AG04450 (cell line): ENCODE measurements at regions not wholly inside any gene's neighbourhood (a gene's known extent, or its start where the extent isn't known, plus 50 kb on each side); places are given as distances from the start of the nearest gene placed in this dataset.

Source experiments
- CTCF ChIA-PET: fragments of 300-600, 350-600 bp; formaldehyde crosslinking; extraction: SDS; loops from one replicate; lab custom pipeline; 2022; ENCODE audit warnings: antibody characterized with exemption, inconsistent platforms; lab: Charles Lee
- POLR2A ChIA-PET: fragments of 350-600 bp; formaldehyde crosslinking; extraction: SDS; loops from one replicate; lab custom pipeline; 2021; ENCODE audit warnings: antibody characterized with exemption, inconsistent platforms; lab: Yijun Ruan, JAX
- DNase-seq: peaks from one replicate; pipeline ENCODE4 v3.0.0-alpha.2; 2011; ENCODE audit warnings: low read depth, low spot score
- H3K27ac ChIP-seq: one replicate; pipeline ENCODE4 v1.5.1; 2012; ENCODE audit warnings: low read depth, low read length, control low read depth
- H3K27me3 ChIP-seq: one replicate; pipeline ENCODE4 v1.6.0; 2012; ENCODE audit warnings: low read length; ENCODE audit not compliant: control insufficient read depth, insufficient read depth
- H3K4me3 ChIP-seq: 2 replicates; pipeline ENCODE4 v1.5.1; 2011; ENCODE audit warnings: mild to moderate bottlenecking, low read depth, low read length, control low read depth
- H3K9me3 ChIP-seq: 2 replicates; pipeline ENCODE4 v1.5.1; 2012; ENCODE audit warnings: low read length; ENCODE audit not compliant: control insufficient read depth, insufficient read depth
- TF ChIP-seq, protein P1 (sequence below): IDR thresholded peaks from 2 replicates; pipeline ENCODE4 v1.5.1; 2011; ENCODE audit warnings: low read depth, low read length, control low read depth, inconsistent platforms

DNA sequence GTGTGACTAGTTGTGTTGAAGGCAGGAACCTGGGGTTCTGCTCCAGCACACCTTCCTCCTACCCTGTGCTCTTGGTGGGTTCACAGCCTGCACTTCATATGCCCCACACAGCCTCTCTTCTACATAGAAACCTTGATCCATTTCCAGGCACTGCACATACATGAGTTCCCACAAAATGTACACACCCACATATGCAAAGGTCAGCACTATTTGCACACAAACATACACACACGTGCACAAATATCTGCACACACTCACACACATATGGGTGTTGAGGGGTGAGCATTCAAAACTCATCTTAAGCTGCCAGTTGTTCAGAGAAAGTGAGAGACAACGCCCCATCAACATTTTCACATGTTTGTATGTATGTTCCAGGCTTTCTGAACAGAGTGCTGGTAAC is 201.0 kb downstream of the BARX2 start:
- Histone ChIP-seq H3K9me3 (peaks cover 16% of the 10 kb centered on the region), H3K27me3 (no peaks in the 10 kb centered on the region), H3K27ac (no peak overlapping the region), H3K4me3 (no peak overlapping the region)
- ChIA-PET CTCF (no interaction called here), POLR2A (no interaction called here)
- TF ChIP-seq, protein P1, sequence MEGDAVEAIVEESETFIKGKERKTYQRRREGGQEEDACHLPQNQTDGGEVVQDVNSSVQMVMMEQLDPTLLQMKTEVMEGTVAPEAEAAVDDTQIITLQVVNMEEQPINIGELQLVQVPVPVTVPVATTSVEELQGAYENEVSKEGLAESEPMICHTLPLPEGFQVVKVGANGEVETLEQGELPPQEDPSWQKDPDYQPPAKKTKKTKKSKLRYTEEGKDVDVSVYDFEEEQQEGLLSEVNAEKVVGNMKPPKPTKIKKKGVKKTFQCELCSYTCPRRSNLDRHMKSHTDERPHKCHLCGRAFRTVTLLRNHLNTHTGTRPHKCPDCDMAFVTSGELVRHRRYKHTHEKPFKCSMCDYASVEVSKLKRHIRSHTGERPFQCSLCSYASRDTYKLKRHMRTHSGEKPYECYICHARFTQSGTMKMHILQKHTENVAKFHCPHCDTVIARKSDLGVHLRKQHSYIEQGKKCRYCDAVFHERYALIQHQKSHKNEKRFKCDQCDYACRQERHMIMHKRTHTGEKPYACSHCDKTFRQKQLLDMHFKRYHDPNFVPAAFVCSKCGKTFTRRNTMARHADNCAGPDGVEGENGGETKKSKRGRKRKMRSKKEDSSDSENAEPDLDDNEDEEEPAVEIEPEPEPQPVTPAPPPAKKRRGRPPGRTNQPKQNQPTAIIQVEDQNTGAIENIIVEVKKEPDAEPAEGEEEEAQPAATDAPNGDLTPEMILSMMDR = no peak
- no peak for DNase-seq

DNA sequence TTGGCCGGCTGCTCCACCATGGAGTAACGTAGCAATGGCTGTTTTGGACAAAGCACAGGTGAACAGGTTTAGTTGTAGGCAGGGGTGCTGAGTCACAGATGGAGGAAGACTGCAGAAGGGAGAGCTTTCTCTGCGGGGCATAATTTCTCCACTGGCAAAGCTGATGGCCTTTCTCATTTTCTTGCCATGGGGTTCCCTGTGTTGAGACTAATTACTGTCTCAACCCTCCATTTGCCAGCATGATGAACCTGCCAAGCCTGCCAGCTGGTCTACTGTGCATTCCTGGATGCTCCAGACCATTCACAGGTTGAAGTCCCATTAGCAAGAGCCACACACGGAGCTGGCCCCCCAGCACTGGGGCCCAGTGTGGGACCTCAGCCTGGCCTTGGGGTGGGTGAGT is 202.4 kb downstream of the BARX2 start:
- ChIA-PET CTCF (no interaction called here), POLR2A (no interaction called here)
- no peak overlapping the region for H3K4me3 ChIP-seq
- TF ChIP-seq, protein P1 = no peak
- no peak overlapping the region for H3K27ac ChIP-seq
- no peaks in the 10 kb centered on the region for H3K27me3 ChIP-seq
- peaks cover 16% of the 10 kb centered on the region for H3K9me3 ChIP-seq
- no peak for DNase-seq

DNA sequence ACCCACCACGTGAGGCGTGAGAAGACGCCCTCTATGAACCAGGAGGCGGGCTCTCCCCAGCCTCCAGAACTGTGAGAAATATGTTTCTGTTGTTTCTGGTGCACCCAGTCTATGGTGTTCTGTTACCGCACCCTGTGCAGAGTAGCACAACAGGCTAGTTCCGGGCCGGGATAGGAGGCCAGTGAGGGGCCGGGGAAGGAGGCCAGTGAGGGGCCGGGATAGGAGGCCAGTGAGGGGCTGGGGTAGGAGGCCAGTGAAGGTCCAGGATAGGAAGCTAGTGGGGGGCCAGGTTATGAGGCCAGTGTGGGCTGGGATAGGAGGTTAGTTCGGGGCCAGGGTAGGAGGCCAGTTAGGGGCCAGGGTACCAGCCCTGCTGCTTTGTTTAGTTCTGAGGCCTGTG is 204.6 kb downstream of the BARX2 start:
- POLR2A ChIA-PET = no interaction called here
- TF ChIP-seq, protein P1 = no peak
- no peaks in the 10 kb centered on the region for H3K27me3 ChIP-seq
- no peak for DNase-seq
- H3K4me3 ChIP-seq = no peak overlapping the region
- CTCF ChIA-PET = no interaction called here
- H3K27ac ChIP-seq = no peak overlapping the region
- H3K9me3 ChIP-seq = no peaks in the 10 kb centered on the region; the same call in 1 of the 2 replicates

DNA sequence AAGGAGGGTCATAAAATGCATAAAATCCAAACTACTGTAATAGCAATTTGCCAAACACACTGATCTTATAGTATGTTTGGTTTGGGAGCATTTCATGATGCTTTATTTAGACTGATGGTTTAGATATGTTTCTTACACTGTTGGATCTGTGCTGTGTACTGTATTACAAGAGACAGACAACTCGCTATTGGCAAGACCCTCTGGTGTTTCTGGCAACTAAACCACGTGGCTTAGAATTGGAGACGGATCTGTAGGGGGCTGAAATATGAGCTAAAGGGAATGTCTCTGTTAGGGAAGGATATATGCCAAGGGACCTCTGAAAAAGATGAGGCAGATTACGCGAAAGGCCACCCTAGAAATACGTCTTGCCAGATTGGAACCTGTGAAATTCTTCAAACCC is 208.7 kb downstream of the BARX2 start:
- ChIA-PET POLR2A (no interaction called here), CTCF (no interaction called here)
- no peak overlapping the region for H3K27ac ChIP-seq
- TF ChIP-seq, protein P1 = no peak
- no peak overlapping the region for H3K4me3 ChIP-seq
- no peak for DNase-seq
- no peaks in the 10 kb centered on the region for H3K27me3 ChIP-seq
- H3K9me3 ChIP-seq = no peaks in the 10 kb centered on the region; the same call in 1 of the 2 replicates

DNA sequence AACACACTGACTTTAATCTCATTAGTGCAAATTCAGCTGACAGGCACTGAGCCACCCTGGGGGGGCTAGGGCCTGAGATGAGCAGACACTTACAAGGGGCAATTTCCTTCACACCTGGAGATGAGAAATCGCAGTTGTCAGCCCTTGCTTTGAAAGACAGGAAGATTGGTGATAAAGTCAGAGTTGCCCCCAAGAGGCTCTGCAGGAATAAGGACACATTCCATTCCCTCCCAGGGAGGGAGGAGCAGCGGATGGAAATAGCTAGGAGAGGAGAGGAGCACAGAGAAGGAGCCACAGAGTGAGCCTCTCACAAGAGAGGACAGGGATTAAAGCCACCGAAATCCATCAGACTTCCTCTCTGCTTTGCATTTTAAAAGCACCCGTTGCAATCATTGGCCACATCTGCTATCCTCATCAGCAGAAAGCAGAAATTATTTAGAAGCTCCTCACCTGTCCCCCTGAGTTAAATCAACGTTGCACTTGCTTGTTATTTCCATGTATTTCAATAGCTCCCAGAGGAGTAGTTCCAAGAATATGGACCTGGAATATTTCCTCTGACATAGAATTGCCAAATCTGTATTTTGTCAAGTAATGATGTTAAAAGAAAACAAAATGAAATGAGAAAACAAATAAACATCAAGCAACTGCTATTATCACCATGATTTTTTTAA is 213.7 kb downstream of the BARX2 start:
- ChIA-PET CTCF (no interaction called here), POLR2A (no interaction called here)
- H3K27ac ChIP-seq = no peak overlapping the region
- no peak overlapping the region for H3K4me3 ChIP-seq
- TF ChIP-seq, protein P1 = no peak
- no peaks in the 10 kb centered on the region for H3K9me3 ChIP-seq
- peaks cover 7% of the 10 kb centered on the region for H3K27me3 ChIP-seq
- DNase-seq = no peak
